ENCODE measurements at regions not wholly inside any gene's neighbourhood (a gene's known extent, or its start where the extent isn't known, plus 50 kb on each side); places are given as distances from the start of the nearest gene placed in this dataset.

DNA sequence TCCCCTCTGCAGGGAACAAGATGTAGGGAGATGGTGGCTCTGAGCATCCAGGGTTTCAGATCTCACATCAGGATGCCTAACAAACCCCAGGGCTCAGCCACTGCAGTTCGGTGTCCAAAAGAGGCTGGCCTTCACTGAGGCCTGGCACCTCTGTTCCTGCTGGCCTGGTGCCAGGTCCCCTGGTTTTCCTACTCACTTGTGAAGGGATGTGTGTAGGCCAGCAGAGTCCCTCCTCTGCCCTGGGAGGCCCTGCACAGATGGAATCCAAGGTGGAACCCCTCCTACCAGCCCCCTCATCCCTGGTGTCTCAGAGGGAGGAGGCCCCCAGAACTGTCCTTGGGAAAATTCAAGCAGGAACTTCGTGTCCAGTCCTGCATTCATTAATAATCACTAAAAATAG lies 260.6 kb downstream of the CCSER2 start:
- no peaks in the 10 kb centered on the region for H4K20me1 ChIP-seq (replicated peaks; ENCODE audit: insufficient read depth)
- H3K27me3 Mint-ChIP-seq (ENCODE audit: insufficient read depth, low read depth, poor library complexity) = peaks cover 10% of the 10 kb centered on the region

More for the DNA sequence above, 260.6 kb downstream of the CCSER2 start:
- ATAC-seq (no peak), DNase-seq (ENCODE audit: low spot score) (no peak)
- Histone ChIP-seq H3K9me2 (ENCODE audit: insufficient read depth) (no peaks in the 10 kb centered on the region), H3K27me3 (ENCODE audit: insufficient read depth) (no peaks in the 10 kb centered on the region), H3K4me1 (ENCODE audit: insufficient read depth) (peaks cover 19% of the 10 kb centered on the region), H2AFZ (no peak overlapping the region), H3K4me2 (no peak overlapping the region), H3K27ac (ENCODE audit: low read depth) (no peak overlapping the region), H3K36me3 (ENCODE audit: insufficient read depth) (no peaks in the 10 kb centered on the region), H3F3A (replicated peaks; ENCODE audit: low read depth) (no peaks in the 10 kb centered on the region), H3K4me3 (no peak overlapping the region), H3K79me2 (replicated peaks; ENCODE audit: insufficient read depth) (no peaks in the 10 kb centered on the region)
- peaks cover 17% of the 10 kb centered on the region for H3K4me1 Mint-ChIP-seq
- no peaks in the 10 kb centered on the region for H3K9me3 Mint-ChIP-seq
- H3K36me3 Mint-ChIP-seq (ENCODE audit: low read depth) = no peaks in the 10 kb centered on the region; the same call in 2 of the 3 replicates
- TF ChIP-seq, protein P1, sequence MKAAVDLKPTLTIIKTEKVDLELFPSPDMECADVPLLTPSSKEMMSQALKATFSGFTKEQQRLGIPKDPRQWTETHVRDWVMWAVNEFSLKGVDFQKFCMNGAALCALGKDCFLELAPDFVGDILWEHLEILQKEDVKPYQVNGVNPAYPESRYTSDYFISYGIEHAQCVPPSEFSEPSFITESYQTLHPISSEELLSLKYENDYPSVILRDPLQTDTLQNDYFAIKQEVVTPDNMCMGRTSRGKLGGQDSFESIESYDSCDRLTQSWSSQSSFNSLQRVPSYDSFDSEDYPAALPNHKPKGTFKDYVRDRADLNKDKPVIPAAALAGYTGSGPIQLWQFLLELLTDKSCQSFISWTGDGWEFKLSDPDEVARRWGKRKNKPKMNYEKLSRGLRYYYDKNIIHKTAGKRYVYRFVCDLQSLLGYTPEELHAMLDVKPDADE (IDR thresholded peaks at IDR 0.05) = no peak
- TF ChIP-seq, protein P2, sequence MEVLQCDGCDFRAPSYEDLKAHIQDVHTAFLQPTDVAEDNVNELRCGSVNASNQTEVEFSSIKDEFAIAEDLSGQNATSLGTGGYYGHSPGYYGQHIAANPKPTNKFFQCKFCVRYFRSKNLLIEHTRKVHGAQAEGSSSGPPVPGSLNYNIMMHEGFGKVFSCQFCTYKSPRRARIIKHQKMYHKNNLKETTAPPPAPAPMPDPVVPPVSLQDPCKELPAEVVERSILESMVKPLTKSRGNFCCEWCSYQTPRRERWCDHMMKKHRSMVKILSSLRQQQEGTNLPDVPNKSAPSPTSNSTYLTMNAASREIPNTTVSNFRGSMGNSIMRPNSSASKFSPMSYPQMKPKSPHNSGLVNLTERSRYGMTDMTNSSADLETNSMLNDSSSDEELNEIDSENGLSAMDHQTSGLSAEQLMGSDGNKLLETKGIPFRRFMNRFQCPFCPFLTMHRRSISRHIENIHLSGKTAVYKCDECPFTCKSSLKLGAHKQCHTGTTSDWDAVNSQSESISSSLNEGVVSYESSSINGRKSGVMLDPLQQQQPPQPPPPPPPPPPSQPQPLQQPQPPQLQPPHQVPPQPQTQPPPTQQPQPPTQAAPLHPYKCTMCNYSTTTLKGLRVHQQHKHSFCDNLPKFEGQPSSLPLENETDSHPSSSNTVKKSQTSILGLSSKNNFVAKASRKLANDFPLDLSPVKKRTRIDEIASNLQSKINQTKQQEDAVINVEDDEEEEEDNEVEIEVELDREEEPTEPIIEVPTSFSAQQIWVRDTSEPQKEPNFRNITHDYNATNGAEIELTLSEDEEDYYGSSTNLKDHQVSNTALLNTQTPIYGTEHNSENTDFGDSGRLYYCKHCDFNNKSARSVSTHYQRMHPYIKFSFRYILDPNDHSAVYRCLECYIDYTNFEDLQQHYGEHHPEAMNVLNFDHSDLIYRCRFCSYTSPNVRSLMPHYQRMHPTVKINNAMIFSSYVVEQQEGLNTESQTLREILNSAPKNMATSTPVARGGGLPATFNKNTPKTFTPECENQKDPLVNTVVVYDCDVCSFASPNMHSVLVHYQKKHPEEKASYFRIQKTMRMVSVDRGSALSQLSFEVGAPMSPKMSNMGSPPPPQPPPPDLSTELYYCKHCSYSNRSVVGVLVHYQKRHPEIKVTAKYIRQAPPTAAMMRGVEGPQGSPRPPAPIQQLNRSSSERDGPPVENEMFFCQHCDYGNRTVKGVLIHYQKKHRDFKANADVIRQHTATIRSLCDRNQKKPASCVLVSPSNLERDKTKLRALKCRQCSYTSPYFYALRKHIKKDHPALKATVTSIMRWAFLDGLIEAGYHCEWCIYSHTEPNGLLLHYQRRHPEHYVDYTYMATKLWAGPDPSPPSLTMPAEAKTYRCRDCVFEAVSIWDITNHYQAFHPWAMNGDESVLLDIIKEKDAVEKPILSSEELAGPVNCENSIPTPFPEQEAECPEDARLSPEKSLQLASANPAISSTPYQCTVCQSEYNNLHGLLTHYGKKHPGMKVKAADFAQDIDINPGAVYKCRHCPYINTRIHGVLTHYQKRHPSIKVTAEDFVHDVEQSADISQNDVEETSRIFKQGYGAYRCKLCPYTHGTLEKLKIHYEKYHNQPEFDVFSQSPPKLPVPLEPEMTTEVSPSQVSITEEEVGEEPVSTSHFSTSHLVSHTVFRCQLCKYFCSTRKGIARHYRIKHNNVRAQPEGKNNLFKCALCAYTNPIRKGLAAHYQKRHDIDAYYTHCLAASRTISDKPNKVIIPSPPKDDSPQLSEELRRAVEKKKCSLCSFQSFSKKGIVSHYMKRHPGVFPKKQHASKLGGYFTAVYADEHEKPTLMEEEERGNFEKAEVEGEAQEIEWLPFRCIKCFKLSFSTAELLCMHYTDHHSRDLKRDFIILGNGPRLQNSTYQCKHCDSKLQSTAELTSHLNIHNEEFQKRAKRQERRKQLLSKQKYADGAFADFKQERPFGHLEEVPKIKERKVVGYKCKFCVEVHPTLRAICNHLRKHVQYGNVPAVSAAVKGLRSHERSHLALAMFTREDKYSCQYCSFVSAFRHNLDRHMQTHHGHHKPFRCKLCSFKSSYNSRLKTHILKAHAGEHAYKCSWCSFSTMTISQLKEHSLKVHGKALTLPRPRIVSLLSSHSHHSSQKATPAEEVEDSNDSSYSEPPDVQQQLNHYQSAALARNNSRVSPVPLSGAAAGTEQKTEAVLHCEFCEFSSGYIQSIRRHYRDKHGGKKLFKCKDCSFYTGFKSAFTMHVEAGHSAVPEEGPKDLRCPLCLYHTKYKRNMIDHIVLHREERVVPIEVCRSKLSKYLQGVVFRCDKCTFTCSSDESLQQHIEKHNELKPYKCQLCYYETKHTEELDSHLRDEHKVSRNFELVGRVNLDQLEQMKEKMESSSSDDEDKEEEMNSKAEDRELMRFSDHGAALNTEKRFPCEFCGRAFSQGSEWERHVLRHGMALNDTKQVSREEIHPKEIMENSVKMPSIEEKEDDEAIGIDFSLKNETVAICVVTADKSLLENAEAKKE (CRISPR knock-in tag; IDR thresholded peaks at IDR 0.05) = no peak
- TF ChIP-seq JUNB (IDR thresholded peaks at IDR 0.05; ENCODE audit: unreplicated experiment) = no peak
- TF ChIP-seq, protein P3, sequence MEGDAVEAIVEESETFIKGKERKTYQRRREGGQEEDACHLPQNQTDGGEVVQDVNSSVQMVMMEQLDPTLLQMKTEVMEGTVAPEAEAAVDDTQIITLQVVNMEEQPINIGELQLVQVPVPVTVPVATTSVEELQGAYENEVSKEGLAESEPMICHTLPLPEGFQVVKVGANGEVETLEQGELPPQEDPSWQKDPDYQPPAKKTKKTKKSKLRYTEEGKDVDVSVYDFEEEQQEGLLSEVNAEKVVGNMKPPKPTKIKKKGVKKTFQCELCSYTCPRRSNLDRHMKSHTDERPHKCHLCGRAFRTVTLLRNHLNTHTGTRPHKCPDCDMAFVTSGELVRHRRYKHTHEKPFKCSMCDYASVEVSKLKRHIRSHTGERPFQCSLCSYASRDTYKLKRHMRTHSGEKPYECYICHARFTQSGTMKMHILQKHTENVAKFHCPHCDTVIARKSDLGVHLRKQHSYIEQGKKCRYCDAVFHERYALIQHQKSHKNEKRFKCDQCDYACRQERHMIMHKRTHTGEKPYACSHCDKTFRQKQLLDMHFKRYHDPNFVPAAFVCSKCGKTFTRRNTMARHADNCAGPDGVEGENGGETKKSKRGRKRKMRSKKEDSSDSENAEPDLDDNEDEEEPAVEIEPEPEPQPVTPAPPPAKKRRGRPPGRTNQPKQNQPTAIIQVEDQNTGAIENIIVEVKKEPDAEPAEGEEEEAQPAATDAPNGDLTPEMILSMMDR (conservative IDR thresholded peaks at IDR 0.05; ENCODE audit: low read depth in 2 of 2) = no peak
- no peak overlapping the region for H3K4me3 Mint-ChIP-seq
- no peak overlapping the region for H3K27ac Mint-ChIP-seq

Measured in GM23338 (cell line).